ENCODE measurements at regions not wholly inside any gene's neighbourhood (a gene's known extent, or its start where the extent isn't known, plus 50 kb on each side); places are given as distances from the start of the nearest gene placed in this dataset.

DNA sequence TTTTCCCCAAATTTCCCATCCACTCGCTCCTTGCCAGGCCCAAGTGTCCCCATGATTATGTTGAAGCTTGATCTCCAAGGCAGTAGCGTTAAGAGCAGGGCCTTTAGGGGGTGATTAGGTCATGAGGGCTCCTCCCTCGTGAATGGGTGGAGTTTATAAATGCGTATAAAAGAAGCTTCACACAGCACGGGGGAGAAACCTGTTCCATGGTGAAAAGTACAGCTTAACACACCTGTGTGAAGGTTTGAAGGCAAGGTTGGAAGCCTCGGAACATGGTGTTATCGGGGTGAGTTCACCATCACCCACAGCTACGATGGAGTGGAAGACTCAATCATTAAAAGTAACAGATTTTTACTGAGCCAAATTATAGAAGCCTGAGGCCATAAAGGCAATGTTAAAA is 137.4 kb upstream of the ALKAL2 start:
- DNase-seq = no peak

DNA sequence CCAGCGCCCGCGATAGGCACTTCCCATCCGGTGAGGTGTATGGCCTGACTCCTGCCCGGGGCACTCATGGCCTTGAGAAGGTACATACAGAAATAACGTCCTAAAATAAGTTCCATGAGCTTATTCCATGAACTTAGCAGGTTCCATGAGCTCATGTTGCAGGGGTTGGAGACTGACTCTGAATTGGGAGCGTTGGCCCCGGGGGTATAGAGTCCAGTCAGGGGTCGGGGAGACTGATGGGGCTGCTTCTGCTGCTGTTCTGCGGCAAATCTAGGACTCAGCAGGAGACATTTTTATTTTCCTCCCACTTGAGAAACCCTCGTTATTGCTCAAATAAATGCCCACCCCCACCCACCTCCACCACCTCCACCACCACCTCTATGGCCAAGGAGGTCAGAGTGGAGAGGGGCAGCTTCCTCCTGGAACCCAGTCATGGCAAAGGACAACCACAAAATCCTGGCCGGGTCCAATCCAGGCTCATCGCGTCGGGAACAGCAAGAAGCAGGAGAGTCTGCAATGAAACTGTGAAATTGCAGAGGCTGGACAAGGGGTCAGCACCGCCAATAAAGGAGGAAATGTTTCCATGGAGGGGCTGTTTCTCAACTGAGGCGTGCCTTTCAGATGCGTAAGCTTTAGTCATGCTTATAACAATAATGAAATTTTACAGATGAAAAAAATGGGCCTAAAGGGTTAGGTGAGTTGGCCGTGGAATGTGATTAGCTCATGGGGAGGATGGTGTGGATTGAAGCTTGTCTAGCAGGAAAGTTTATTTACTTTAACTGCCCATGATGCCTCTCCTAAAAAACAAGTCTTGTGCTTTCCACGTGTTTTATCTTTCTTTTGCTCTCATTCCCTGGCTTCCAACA is 136.6 kb upstream of the ALKAL2 start:
- DNase-seq = no peak

DNA sequence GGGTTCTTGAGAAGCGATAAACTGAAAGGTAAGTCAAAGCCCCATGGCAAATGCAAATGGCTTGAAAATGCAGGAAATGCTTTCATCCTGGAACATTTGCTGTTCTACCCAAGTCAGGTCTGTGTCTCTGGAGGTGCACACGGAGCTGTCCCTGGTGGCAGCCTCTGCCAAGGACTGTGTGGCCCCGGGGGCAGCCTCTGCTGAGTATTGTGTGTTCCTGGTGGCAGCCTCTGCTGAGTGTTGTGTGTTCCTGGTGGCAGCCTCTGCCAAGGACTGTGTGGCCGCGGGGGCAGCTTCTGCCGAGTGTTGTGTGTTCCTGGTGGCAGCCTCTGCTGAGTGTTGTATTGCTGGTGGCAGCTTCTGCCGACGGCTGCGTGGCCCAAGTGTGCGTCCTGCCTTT is 135.6 kb upstream of the ALKAL2 start:
- no peak for DNase-seq

DNA sequence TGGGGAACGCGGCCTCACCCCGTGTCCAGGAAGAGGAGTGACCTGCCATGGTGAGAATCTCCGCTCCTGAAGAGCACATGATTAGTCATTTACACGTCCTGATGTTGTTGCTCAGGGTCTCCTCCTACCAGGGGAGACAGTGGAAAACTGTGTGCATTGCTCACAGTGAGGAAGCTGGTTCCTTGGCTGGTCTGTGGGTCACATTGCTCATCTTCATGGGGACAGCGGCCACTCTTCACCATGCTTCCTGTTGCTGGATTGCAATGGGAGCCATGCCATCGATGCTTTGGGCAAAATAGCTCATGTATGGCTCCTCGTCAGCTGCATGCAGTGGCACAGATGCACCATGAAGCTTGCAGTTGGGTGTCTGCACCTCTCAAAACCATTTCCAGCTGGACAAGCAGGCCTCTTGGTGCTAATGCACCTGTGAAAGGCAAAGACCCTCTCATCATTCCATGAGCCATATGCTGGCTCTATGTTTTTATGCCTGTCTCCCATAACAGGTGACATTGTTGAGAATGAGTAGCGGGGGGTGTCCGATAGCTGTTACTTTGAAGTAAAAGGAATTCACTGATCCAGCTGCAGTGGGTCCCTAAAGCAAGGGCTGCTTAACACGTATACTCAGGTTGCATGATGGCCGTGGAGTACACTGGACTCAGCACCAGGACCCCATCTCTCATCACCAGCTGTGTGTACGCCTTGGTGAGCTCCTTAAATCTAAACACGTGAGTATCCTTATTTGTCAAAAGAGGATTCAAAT is 135.0 kb upstream of the ALKAL2 start:
- DNase-seq = no peak

DNA sequence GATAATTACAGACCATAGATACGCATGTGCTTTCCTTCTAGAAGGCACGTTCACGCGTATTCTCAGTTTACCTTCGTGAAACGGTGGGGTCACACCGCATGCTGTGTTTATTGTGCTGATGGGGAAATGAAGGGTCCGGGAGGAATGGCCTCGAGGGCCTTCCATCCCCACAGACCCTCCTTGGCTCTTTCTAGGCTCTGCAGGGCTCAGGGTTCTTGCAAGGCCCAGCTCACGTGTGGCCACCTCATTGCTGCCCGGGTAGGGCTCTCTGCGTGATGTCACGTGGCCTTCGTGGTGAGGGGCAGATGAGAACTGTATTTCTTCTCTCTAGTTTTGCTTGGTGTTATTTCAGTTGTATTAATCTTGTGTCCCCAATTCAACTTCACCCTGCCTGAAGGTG is 133.5 kb upstream of the ALKAL2 start:
- DNase-seq = no peak

DNA sequence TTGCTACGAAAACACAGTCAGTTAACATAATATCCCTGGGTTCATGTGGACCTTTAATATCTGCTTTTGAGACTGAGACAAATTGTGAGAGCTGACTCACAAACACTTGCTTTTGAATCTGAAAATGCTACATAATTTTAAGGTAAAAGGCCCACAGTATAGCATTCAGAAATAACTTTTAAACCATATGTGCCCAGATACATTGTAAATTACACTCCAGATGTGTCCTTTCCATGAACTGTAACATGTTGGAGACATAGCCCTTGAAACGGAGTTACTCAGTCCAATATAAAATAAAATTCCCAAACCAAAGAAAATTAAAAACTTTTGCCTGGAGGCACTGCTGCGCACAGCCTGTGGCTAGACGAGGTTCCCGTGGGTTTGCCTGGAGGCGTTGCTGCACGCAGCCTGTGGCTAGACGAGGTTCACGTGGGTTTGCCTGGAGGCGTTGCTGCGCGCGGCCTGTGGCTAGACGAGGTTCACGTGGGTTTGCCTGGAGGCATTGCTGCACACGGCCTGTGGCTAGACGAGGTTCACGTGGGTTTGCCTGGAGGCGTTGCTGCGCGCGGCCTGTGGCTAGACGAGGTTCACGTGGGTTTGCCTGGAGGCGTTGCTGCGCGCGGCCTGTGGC is 131.9 kb upstream of the ALKAL2 start:
- DNase-seq = no peak

DNA sequence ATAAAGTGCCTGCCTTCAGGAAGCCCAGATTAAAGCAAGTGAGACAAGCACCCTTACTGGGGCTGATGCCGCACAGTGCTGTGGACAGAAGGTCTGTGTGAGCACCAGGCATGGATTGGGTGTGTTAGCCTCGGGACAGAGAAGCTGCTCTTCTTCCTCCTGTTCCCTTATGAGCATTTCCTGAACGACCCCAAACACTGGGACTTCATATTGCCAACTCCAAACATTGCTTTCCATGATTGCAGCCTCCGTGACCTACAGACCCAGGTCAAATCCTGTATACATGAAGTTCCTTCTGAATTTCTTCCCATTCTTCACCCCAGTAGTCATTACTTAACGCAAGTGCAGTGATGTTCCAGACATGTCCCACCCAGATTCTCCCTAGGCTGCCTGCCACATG is 129.8 kb upstream of the ALKAL2 start:
- no peak for DNase-seq

DNA sequence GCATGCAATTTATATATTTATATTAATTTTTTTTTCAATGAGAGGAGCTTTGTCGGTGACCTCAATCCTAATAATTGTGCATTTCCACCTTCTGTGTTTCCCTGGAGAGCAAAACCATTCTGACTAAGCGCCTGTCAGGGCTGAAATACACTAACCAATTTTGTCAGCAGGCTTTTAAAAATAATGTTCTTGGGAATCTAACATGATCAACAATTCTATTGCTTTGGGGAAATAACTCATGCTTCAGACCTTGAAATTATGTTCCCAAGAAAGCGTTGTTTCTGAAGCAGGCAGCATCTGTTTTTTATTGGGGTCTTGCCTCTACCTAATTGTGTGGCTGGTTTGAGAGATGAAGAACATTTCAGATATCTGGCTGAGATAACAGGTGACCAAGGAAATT is 129.1 kb upstream of the ALKAL2 start:
- DNase-seq = no peak

DNA sequence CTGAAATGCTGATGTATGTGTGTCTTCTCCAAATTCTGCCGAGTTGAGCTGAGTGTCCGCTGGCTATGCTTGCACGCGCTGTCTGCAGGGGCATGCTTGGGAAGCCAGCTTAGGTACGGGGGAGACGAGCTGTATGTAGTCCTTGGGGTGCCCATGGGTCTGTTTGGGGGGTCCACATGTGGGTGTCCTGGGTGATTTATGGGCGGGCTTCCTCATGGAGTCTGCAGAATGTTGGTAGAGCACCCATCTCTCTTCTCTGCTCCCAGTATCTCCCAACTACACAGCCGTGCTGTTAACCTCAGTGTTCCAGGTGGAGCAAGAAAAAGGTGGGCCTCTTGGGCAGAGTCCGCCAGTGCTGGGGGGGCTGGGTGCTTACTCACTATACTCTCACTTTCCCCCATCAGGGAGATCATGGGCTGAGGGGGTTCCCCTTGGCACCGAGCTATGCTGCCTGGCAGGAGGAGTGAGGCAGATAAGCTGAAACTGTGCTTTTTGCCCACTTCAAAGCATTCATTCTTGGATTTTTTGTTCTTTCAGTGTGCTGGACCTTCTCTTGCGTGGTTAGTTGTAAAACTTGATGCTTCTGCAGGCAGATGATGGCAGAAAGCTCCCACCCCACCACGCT is 128.2 kb upstream of the ALKAL2 start:
- DNase-seq = no peak

DNA sequence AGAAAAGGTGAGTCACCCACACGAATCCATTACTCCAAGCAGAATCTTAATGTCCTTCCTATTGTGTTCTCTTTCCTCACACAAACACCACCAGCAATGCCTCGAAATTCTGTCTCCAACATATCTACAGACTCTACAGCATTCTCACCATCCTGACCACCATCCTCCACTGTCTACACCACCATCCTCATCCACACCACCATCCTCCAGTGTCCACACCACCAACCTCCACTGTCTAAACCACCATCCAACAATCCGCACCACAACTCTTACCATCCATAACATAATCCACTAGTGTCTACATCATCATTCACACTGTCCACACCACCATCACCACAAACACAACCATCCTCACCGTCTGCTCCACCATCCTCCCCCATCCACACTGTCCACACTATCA is 121.6 kb upstream of the ALKAL2 start:
- no peak for DNase-seq

DNA sequence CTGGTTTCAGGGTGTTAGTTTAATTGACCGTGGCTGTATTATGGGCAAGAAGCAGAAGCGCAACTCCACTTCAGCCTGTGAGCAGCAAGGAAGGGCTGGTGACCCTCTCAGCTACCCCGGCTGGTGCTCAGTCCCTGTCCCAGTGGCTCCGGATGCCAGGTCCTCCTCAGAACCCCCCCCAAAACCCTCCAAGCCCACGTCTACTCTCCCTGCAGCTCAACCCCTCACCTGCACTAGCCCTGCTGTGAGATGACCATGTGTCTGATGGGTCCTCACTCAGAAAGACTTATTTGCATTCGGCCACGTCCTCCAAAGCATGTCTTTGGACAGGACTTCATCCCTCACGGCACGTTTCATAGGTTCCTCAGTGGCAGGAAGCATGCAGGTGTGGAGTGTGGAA is 119.7 kb upstream of the ALKAL2 start:
- DNase-seq = no peak

DNA sequence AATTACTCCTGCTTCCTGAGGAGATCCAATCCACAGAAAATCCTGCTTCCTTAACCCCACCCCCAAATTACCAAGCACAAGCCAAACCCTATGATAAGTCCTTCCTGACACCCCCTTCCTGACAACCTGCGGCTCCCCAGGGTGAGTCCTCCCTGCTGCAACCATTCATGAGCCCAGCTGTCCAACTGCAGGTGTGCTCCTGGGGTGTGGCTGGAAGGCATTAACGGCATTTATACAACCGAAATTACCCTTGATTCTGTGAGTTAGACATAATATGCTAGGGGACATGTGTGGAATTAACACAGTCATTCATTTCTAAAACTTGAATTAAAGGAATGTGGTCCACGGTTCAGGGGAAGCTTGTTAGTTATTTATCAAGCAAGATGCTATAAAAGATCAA is 119.0 kb upstream of the ALKAL2 start:
- peak in 2 of 3 experiments; percentile 37 to 67 for DNase-seq

DNA sequence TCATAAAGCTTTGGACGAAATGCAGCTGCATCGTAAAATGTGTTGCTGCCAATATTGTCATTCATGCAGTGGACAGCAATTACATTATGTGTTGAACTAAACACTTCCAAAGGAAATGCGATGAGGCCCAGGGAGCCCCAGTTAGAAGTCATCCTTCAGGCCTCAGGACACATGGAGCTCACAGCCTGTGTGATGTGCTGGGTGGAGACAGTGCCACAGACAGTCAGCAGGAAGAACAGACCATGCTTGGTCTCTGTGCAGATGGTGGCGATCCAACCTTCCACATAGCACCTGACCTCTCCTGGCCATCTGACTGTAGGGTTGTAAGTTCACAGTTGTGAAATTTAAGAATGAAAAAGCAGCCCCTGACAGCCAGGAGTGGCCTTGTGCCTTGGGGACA is 118.3 kb upstream of the ALKAL2 start:
- no peak for DNase-seq

DNA sequence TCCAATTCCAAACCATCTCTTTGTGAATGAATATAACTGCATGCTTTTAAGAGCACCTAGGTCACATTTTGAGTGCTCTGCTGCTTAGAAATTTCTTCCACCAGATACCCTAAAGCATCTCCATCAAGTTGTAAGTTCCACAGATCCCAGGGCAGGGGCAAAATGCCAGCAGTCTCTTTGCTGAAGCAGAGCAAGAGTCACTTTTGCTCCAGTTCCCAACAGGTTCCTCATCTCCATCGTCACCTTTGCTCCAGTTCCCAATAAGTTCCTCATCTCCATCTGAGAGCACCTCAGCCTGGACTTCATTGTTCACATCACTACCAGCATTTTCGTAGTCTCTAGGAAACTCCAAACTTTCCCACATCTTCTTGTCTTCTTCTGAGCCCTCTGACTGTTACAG is 116.7 kb upstream of the ALKAL2 start:
- DNase-seq = no peak

DNA sequence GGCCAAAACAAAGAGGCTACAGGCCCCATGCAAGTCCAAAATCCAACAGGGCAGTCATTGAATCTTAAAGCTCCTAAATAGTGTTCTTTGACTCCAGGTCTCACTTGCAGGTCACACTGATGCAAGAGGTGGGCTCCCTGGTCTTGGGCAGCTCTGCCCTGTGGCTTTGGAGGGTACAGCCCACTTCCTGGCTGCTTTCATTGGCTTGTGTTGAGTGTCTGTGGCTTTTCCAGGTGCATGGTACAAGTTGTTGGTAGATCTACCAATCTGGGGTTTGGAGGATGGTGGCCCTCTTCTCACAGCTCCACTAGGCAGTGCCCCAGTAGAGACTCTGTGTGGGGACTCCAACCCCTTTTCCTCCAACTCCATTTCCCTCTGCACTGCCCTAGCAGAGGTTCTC is 115.8 kb upstream of the ALKAL2 start:
- DNase-seq = no peak

DNA sequence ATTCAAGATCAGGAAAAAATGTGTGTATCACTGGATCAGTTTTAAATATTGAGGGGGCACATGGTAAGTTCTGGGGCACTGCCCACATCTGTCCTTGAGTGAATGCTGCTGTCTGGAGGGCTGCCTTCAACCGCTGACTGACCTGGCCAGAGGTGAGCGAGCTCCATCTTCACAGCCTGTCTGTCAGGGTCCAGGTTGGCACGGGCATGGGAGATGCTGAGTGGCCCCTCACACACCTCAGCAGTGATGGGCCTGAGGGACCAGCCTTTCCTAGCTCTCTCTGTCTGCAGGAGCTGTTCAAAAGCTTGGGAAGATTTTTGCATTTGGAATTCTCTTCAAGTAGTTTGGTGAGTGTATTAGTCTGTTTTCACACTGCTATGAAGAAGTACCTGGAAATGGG is 114.8 kb upstream of the ALKAL2 start:
- DNase-seq = no peak

DNA sequence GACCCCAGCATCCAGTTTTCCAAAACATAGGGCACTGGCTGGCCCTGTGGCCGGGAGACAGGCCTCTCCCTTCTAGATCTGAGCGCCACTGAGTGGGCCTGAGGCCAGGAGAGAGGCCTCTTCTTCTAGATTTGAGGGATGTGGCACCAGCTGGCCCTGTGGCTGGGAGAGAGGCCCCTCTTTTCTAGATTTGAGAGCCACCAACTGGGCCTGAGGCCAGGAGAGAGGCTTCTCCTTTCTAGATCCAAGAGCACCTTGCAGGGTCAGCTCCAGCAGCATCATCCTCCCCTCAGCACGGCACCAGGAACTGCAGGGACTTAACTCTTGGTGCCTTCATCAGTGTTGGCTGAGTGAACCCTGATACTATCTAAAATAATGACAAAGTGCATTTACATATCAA is 114.3 kb upstream of the ALKAL2 start:
- DNase-seq = no peak

DNA sequence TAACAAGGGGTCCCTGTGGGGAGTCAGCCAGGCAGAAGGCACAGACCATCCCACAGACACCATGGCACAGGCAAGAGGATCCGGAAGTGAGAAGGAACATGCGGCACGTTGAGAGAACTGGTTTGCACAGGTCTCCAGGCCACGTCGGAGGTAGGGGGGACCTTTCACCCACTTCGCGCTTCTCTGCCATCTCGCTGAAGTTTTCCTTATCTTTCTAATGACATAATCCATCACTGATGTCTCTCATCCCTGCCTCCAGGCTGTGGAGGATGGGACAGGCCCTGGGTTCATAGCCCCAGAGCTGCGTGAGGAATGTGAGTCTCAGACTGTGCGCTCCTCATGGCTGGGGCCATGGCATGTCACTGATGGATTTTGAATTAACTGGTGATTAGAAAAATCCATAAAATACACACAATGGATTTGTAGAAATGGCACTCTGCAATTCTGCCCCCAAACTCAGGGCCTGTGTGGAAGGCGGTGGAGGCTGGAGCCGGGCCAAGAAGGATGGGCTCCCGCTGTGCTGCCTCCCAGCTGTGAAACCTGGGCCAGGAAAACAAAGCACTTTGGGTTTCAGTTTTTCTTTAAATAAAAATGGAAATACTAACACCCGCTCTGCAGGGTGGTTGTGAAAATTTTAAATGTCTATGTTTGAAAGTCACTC is 113.3 kb upstream of the ALKAL2 start:
- DNase-seq = peak; percentile 32 to 62 (median 49)

DNA sequence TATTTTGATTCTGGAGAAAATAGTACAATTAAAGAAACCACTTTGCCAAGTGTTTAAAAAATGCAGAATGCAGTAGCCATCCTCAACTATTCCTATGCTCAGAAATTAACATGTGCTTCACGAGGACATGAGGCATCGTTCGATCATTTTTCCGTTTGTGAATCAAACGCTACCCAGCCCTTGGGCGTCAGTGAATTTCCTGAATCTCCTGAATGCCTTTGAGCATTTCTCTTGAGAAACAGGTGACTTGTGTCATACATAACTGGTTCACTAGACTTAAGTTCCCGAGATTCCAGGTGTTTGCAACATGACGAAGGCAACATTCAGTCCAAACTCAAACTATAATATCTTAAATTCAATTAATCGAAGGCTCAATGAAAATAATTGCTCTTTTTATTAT is 110.0 kb upstream of the ALKAL2 start:
- no peak for DNase-seq

DNA sequence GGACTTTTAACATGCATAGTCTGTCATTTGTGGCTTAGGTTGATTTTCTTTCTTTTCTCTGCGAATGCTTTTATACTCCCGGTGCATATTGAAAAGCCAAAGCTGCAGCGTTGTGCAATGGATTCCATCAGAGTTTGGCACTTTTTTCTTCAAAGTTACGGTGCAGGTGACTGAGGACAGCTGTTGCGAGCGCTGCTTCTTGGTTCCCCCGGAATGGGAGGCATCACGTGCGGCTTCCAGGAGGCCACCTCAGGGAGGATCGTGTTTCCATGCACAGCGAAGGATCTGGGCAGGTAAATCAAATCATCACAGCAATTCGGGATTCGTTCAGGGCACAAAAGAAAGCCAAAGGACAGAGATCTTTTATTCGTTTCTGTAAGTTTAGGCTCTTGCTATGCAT is 109.6 kb upstream of the ALKAL2 start:
- peak in 1 of 3 experiments; percentile 22 for DNase-seq

DNA sequence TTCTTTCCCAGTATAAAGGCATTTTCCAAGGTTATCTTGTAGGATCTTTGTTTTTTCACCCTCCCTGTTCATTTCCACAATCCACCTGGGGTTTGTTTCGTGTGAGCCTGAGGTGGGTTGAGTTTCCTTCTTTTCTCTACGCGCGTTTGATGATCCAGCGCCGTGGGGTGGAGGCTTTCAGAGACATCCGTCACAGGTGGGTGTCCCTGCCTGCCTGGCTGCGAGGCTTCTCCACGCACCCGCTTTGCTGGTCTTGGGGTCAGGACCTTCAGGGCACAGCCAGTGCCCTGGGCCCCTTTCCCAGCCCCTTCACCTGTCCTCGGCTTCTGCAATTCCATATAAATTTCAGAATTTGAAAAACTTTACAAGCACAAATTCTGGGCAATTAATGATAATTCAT is 109.0 kb upstream of the ALKAL2 start:
- no peak for DNase-seq

DNA sequence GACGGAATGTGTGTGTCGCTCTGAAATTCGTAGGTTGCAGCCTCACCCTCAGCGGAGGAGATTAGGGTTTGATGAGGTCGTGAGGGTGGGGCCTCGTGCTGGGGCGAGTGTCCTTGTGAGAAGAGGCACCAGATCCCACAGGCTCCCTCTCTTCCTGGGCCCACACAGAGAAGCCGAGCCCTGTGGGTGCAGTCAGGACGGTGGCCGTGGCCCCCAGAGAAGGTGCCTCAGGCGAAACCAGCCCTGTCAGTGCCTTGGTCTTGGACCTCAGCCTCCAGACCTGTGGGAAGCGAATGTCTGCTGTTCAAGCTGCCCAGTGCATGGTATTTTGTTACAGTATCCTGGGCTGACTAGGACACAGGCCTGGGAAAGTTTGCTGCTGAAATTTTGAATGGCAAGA is 108.0 kb upstream of the ALKAL2 start:
- DNase-seq = no peak
